IMR-90 (cell line): ENCODE measurements at regions not wholly inside any gene's neighbourhood (a gene's known extent, or its start where the extent isn't known, plus 50 kb on each side); places are given as distances from the start of the nearest gene placed in this dataset.

Source experiments
- ATAC-seq: fragments of 200-7000 bp; cut with Tn5 transposase; 2 replicates; pipeline ENCODE4 v1.9.1; 2020; ENCODE audit warnings: low read depth, mild to moderate bottlenecking, moderate library complexity
- BruUV-seq: library from RNA; stranded (reverse); fragments of 400-500 nt; replicated peaks from 2 replicates; lab custom pipeline; 2021; lab: Mats Ljungman, UMichigan
- CTCF ChIA-PET: fragments of 300-600 bp; formaldehyde crosslinking; extraction: SDS; loops from one replicate; lab custom pipeline; 2021; ENCODE audit warnings: antibody characterized with exemption; lab: Yijun Ruan, JAX
- POLR2A ChIA-PET: fragments of 300-600 bp; sonication (Branson Sonifier 250); formaldehyde crosslinking; loops from one replicate; lab custom pipeline; 2022; ENCODE audit warnings: antibody characterized with exemption; ENCODE audit not compliant: unreplicated experiment; lab: Charles Lee
- DNase-seq: peaks from one replicate; pipeline ENCODE4 v3.0.0; 2013
- H2AFZ ChIP-seq: replicated peaks from 2 replicates; pipeline ENCODE3; 2013; ENCODE audit warnings: low read length, mild to moderate bottlenecking; ENCODE audit not compliant: poor library complexity
- H2AK5ac ChIP-seq: 2 replicates; pipeline ENCODE4 v1.6.1; 2013; ENCODE audit warnings: low read depth, low read length, inconsistent platforms
- H2AK9ac ChIP-seq: replicated peaks from 2 replicates; pipeline ENCODE3; 2013; ENCODE audit warnings: mild to moderate bottlenecking, low read depth, low read length, moderate library complexity; ENCODE audit not compliant: poor library complexity
- H2BK120ac ChIP-seq: 2 replicates; pipeline ENCODE4 v1.6.1; 2013; ENCODE audit warnings: low read depth, low read length, inconsistent platforms
- H2BK15ac ChIP-seq: 3 replicates; pipeline ENCODE4 v1.6.1; 2013; ENCODE audit warnings: low read depth, low read length, inconsistent platforms
- H2BK20ac ChIP-seq: 2 replicates; pipeline ENCODE4 v1.6.1; 2013; ENCODE audit warnings: low read depth, mild to moderate bottlenecking, inconsistent platforms, low read length, moderate library complexity
- H2BK5ac ChIP-seq: 2 replicates; pipeline ENCODE4 v1.6.1; 2013; ENCODE audit warnings: mild to moderate bottlenecking, low read depth, low read length, inconsistent platforms; ENCODE audit not compliant: poor library complexity, severe bottlenecking
- H3K14ac ChIP-seq: replicated peaks from 2 replicates; pipeline ENCODE4 v1.6.1; 2013; ENCODE audit warnings: low read depth, low read length, inconsistent platforms
- H3K18ac ChIP-seq: 2 replicates; pipeline ENCODE4 v1.6.1; 2013; ENCODE audit warnings: low read depth, low read length, control low read depth
- H3K23ac ChIP-seq: 2 replicates; pipeline ENCODE4 v1.6.1; 2013; ENCODE audit warnings: low read depth, low read length, inconsistent platforms
- H3K27ac ChIP-seq: 2 replicates; pipeline ENCODE4 v1.5.1; 2013; ENCODE audit warnings: mild to moderate bottlenecking, control low read depth, low read length; ENCODE audit not compliant: insufficient read depth
- H3K27me3 ChIP-seq: 2 replicates; pipeline ENCODE4 v1.6.1; 2013; ENCODE audit warnings: low read length; ENCODE audit not compliant: control insufficient read depth, insufficient read depth
- H3K36me3 ChIP-seq: 2 replicates; pipeline ENCODE4 v1.6.1; 2013; ENCODE audit warnings: low read length, mixed read lengths; ENCODE audit not compliant: control insufficient read depth, insufficient read depth
- H3K4ac ChIP-seq: 2 replicates; pipeline ENCODE4 v1.6.1; 2013; ENCODE audit warnings: low read depth, low read length, inconsistent platforms
- H3K4me1 ChIP-seq: 2 replicates; pipeline ENCODE4 v1.6.1; 2013; ENCODE audit warnings: low read length, mixed read lengths; ENCODE audit not compliant: control insufficient read depth, insufficient read depth
- H3K4me2 ChIP-seq: 2 replicates; pipeline ENCODE4 v1.6.1; 2013; ENCODE audit warnings: low read depth, mild to moderate bottlenecking, control low read depth, low read length, moderate library complexity
- H3K4me3 ChIP-seq: 2 replicates; pipeline ENCODE4 v1.5.1; 2013; ENCODE audit warnings: low read depth, mild to moderate bottlenecking, control low read depth, low read length, moderate library complexity; ENCODE audit not compliant: insufficient read depth
- H3K56ac ChIP-seq: 2 replicates; pipeline ENCODE4 v1.6.1; 2013; ENCODE audit warnings: low read length, inconsistent platforms; ENCODE audit not compliant: insufficient read depth; ENCODE audit errors: extremely low read depth
- H3K79me1 ChIP-seq, 2 experiments: 2 replicates each; pipeline ENCODE4 v1.6.1; 2013; ENCODE audit warnings: low read length in 2 of 2, inconsistent platforms in 1 of 2, low read depth in 1 of 2
- H3K9ac ChIP-seq: 2 replicates; pipeline ENCODE4 v1.6.1; 2013; ENCODE audit warnings: low read depth, low read length, control low read depth
- H3K9me1 ChIP-seq: 2 replicates; pipeline ENCODE4 v1.6.1; 2013; ENCODE audit warnings: low read length, inconsistent platforms; ENCODE audit not compliant: insufficient read depth
- H3K9me3 ChIP-seq: 2 replicates; pipeline ENCODE4 v1.6.1; 2013; ENCODE audit warnings: low read length; ENCODE audit not compliant: control insufficient read depth, insufficient read depth
- H4K20me1 ChIP-seq: 2 replicates; pipeline ENCODE4 v1.6.1; 2013; ENCODE audit warnings: low read length, inconsistent platforms; ENCODE audit not compliant: insufficient read depth
- H4K5ac ChIP-seq: 2 replicates; pipeline ENCODE4 v1.6.1; 2013; ENCODE audit warnings: mild to moderate bottlenecking, low read depth, low read length, control low read depth
- H4K8ac ChIP-seq, 2 experiments: 2 replicates each; pipeline ENCODE4 v1.6.1; 2013; ENCODE audit warnings: low read depth in 2 of 2, low read length in 2 of 2, control low read depth in 1 of 2, inconsistent platforms in 1 of 2
- H4K91ac ChIP-seq: 2 replicates; pipeline ENCODE4 v1.6.1; 2013; ENCODE audit warnings: low read depth, low read length, inconsistent platforms; ENCODE audit not compliant: insufficient read depth
- CHD1 ChIP-seq: IDR thresholded peaks from 2 replicates; pipeline ENCODE4 v1.6.1; 2012; ENCODE audit warnings: low read depth, low read length, improper control_type of control experiment
- CTCF ChIP-seq: conservative IDR thresholded peaks from 2 replicates; pipeline ENCODE4 v1.5.1; 2012; ENCODE audit warnings: mild to moderate bottlenecking, low read depth, low read length, improper control_type of control experiment
- FOS ChIP-seq: fragments of 150-350 bp; IDR thresholded peaks from 2 replicates; pipeline ENCODE4 v1.6.1; 2016; ENCODE audit warnings: low read depth, low read length
- MAZ ChIP-seq: IDR thresholded peaks from 2 replicates; pipeline ENCODE4 v1.6.1; 2012; ENCODE audit warnings: low read depth, mild to moderate bottlenecking, low read length, improper control_type of control experiment, moderate library complexity, borderline replicate concordance
- MXI1 ChIP-seq: IDR thresholded peaks from 2 replicates; pipeline ENCODE4 v1.6.1; 2012; ENCODE audit warnings: low read depth, mild to moderate bottlenecking, low read length, moderate library complexity, borderline replicate concordance
- NFE2L2 ChIP-seq: fragments of 150-350 bp; IDR thresholded peaks from 2 replicates; pipeline ENCODE4 v1.6.1; 2016; ENCODE audit warnings: low read depth, mild to moderate bottlenecking, low read length
- POLR2A ChIP-seq: IDR thresholded peaks from 2 replicates; pipeline ENCODE4 v1.6.1; 2012; ENCODE audit warnings: mild to moderate bottlenecking, low read depth, low read length
- RCOR1 ChIP-seq: IDR thresholded peaks from 2 replicates; pipeline ENCODE4 v1.6.1; 2012; ENCODE audit warnings: mild to moderate bottlenecking, low read length, improper control_type of control experiment; ENCODE audit not compliant: insufficient replicate concordance
- RFX5 ChIP-seq: IDR thresholded peaks from 2 replicates; pipeline ENCODE4 v1.8.0; 2012; ENCODE audit warnings: low read depth, mild to moderate bottlenecking, low read length, moderate library complexity
- SMC3 ChIP-seq: fragments of 150-350 bp; IDR thresholded peaks from 2 replicates; pipeline ENCODE4 v1.6.1; 2016; ENCODE audit warnings: low read depth, mild to moderate bottlenecking, antibody characterized with exemption, low read length, moderate library complexity
- WGBS, 2 experiments: methylation state at CpG; one replicate each; pipeline versions ENCODE4 v1.1.5 to v1.1.7; 2013; ENCODE audit warnings: missing lambda C conversion rate in 2 of 2; ENCODE audit not compliant: insufficient read length in 1 of 2; ENCODE audit errors: extremely low coverage in 2 of 2; 5-methylcytosine and 5-hydroxymethylcytosine counted together
- dilution Hi-C: fragments of 300-500 bp; cut with HindIII; formaldehyde crosslinking; loops from one replicate; pipeline ENCODE4 v1.14.3; 2018; ENCODE audit warnings: low sequenced_read_pairs; ENCODE audit not compliant: unreplicated experiment
- in situ Hi-C: fragments of 300-500 bp; cut with MboI; formaldehyde crosslinking; loops from 3 replicates; pipeline ENCODE4 v1.14.3; 2019; ENCODE audit warnings: low sequenced_read_pairs, inconsistent platforms, mixed read lengths
- intact Hi-C: fragments of 100-400 bp; cut with micrococcal nuclease; formaldehyde crosslinking; loops from 2 replicates; pipeline ENCODE4 v1.10.0; 2022

GRCh38 chr18:73296686-73297085, 428.9 kb upstream of the NETO1 start:
- Histone ChIP-seq H2BK15ac (no peak overlapping the region), H3K4ac (no peak overlapping the region), H3K18ac (no peak overlapping the region), H3K79me1 (no peaks in the 10 kb centered on the region), H3K9me3 (no peaks in the 10 kb centered on the region), H4K20me1 (no peaks in the 10 kb centered on the region), H4K91ac (no peak overlapping the region), H3K27ac (no peak overlapping the region), H4K5ac (no peak overlapping the region), H3K36me3 (no peaks in the 10 kb centered on the region), H3K14ac (no peak overlapping the region), H2AFZ (no peak overlapping the region), H2AK9ac (no peak overlapping the region), H3K56ac (no peak overlapping the region), H3K4me1 (no peaks in the 10 kb centered on the region), H2BK20ac (no peak overlapping the region), H3K4me3 (no peak overlapping the region), H2BK120ac (no peak overlapping the region), H3K23ac (no peak overlapping the region), H3K9me1 (no peaks in the 10 kb centered on the region), H4K8ac (no peak overlapping the region), H3K9ac (no peak overlapping the region), H3K27me3 (no peaks in the 10 kb centered on the region), H2AK5ac (no peak overlapping the region), H2BK5ac (no peak overlapping the region), H3K4me2 (no peak overlapping the region)
- intact Hi-C loops: no loop called here
- dilution Hi-C loops: no loop called here
- TF ChIP-seq SMC3 (no peak), RFX5 (no peak), MAZ (no peak), POLR2A (no peak), NFE2L2 (no peak), CHD1 (no peak), CTCF (no peak), MXI1 (no peak), RCOR1 (no peak), FOS (no peak)
- in situ Hi-C loops: no loop called here
- ChIA-PET CTCF (no interaction called here), POLR2A (no interaction called here)
- WGBS, 2 experiments: no CpG with 5 or more reads among the region's 2 CpGs
- DNase-seq (no peak), ATAC-seq (no peak)
- BruUV-seq: no TSS peak
